GM12892 (cell line): ENCODE measurements at regions not wholly inside any gene's neighbourhood (a gene's known extent, or its start where the extent isn't known, plus 50 kb on each side); places are given as distances from the start of the nearest gene placed in this dataset.

Experiments used
- POLR2A ChIP-seq: IDR thresholded peaks from 2 replicates; pipeline ENCODE4 v1.6.1; 2011; ENCODE audit warnings: low read depth, low read length, control low read depth
- TAF1 ChIP-seq: IDR thresholded peaks from 2 replicates; pipeline ENCODE4 v1.6.1; 2011; ENCODE audit warnings: low read depth, mild to moderate bottlenecking, control low read depth, low read length, borderline replicate concordance

DNA sequence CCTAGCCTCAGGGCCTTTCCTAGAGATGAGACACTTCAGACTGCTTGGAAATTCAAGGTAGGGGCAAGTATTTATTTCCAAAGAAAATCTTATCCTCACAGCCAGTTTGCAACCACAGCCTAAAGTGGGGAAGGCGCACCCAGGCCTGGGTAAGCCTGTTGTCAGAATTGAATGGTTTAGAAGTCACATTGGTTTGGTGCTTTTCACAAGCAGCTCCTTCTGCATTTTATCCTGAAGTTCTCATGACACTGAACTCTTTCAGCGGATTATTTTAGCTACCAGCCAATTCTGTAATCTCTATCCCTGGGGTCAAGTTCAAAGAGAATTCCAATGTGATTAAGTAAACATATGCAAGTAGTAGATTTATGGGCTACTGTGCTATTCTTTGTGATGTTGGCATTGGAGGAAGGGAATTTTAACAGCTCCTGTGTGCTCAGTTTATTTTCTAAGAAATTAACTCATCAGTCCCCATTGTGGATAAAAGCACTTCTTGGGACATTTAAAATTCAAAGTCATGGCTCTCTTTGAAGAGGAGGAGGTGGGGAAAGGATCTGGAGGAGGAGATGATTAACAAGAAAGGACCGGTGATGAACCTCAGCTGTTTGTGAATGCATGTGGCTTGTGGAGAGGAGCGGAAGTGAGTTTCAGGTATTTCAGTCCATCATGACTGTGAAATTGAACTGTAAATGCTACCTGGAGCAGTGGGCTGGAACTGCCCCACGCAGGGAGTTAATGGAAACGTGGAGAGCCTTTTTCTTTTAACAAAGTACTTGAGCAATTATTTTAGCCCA, 90.2 kb upstream of the CACUL1 start:
- TF ChIP-seq POLR2A, result no peak
- no peak for TF ChIP-seq TAF1
